Amniotic epithelial cell (primary cell): ENCODE measurements at regions not wholly inside any gene's neighbourhood (a gene's known extent, or its start where the extent isn't known, plus 50 kb on each side); places are given as distances from the start of the nearest gene placed in this dataset.

Experiments
- DNase-seq: peaks from one replicate; pipeline ENCODE4 v3.0.0-alpha.2; 2010; ENCODE audit warnings: low read depth

GRCh38 chr10:112871021-112871420, 79.0 kb upstream of the TCF7L2 start:
- DNase-seq: no peak

- peak; percentile 10 for DNase-seq
Observed at GRCh38 chr10:112872728-112873127, 77.3 kb upstream of the TCF7L2 start.

- DNase-seq: no peak
Observed at GRCh38 chr10:112873541-112873940, 76.5 kb upstream of the TCF7L2 start.

GRCh38 chr10:112874982-112875381, 75.1 kb upstream of the TCF7L2 start:
- no peak for DNase-seq

- peak; percentile 87 for DNase-seq
Observed at GRCh38 chr10:112875476-112876267, 74.4 kb upstream of the TCF7L2 start.

GRCh38 chr10:112880633-112881530, 69.2 kb upstream of the TCF7L2 start:
- DNase-seq: peak; percentile 48

GRCh38 chr10:112883360-112884178, 66.5 kb upstream of the TCF7L2 start:
- DNase-seq: no peak

GRCh38 chr10:112884179-112884504, 65.9 kb upstream of the TCF7L2 start:
- DNase-seq: no peak

GRCh38 chr10:112886463-112886862, 63.6 kb upstream of the TCF7L2 start:
- DNase-seq: no peak

- DNase-seq: no peak
Observed at GRCh38 chr10:112887968-112888367, 62.1 kb upstream of the TCF7L2 start.

- no peak for DNase-seq
Observed at GRCh38 chr10:112895292-112895691, 54.8 kb upstream of the TCF7L2 start.

GRCh38 chr10:112896273-112896672, 53.8 kb upstream of the TCF7L2 start:
- DNase-seq: no peak

- DNase-seq: no peak
Observed at GRCh38 chr10:112896722-112897121, 53.3 kb upstream of the TCF7L2 start.

- peak; percentile 73 for DNase-seq
Observed at GRCh38 chr10:112898540-112899390, 51.3 kb upstream of the TCF7L2 start.

GRCh38 chr10:112899391-112900065, 50.5 kb upstream of the TCF7L2 start:
- no peak for DNase-seq
